ENCODE measurements at regions not wholly inside any gene's neighbourhood (a gene's known extent, or its start where the extent isn't known, plus 50 kb on each side); places are given as distances from the start of the nearest gene placed in this dataset.

DNA sequence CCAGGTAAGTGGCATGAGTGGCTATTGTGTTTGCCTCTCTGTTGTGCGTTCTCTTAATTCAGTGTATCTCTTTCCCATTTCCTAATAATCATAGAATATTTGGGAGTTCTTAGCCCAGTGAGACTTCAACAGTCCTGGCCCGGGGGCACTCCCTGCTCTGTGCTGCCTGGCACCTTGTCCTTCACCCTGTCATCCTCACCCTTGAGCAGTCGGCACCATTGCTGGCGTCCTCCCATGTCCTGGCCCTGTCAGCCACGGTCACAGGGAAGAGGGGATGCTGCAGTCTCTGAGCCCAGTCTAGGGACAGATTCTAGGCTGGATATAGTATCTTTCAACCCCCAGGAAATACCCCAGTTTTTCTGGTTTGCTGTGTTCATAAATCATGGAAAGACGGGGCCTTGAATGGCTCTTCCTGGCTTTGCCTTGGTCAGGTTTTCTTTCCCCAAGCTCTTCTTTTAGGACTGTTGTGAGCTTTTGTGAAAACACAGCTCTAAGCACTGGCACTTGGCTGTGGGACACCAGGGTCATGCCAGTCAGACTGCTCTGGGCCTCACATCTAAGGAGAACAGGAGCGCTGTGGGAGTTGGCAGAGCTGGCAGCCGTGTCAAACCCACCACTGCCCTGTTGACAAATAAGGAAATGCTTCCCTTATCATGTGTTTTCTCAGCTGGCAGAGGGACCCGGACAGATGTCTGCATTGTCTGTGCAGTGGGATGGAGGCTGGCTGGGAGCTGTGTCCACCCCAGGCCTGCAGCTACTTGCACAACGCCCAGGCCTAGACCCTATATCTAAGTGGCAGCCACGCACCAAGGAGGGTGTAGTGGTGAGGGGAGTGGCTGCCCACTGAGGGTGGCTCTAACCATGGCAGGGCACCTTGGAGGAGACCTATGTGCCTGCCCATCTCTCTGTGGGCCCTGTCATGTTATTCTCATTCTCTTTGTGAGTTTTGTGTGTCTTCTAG is 378.6 kb downstream of the ICE1 start:
- TF ChIP-seq CBX5 (IDR thresholded peaks at IDR 0.05; ENCODE audit: low read depth, low read length) (no peak), EZH2 (IDR thresholded peaks at IDR 0.05; ENCODE audit: low read depth, low read length, severe bottlenecking) (no peak), HDAC2 (IDR thresholded peaks at IDR 0.05; ENCODE audit: borderline replicate concordance in 1 of 2, low read depth in 2 of 2, low read length in 2 of 2) (no peak), RAD21 (IDR thresholded peaks at IDR 0.05 in 1 of 2, conservative IDR thresholded peaks at IDR 0.05 in 1 of 2; ENCODE audit: low read depth in 2 of 2, low read length in 2 of 2) (no peak), POLR2A (IDR thresholded peaks at IDR 0.05; ENCODE audit: control extremely low read depth in 1 of 2, low read depth in 2 of 2, low read length in 2 of 2) (no peak), SP1 (IDR thresholded peaks at IDR 0.05; ENCODE audit: low read depth, low read length) (no peak)
- TF ChIP-seq, protein P1, sequence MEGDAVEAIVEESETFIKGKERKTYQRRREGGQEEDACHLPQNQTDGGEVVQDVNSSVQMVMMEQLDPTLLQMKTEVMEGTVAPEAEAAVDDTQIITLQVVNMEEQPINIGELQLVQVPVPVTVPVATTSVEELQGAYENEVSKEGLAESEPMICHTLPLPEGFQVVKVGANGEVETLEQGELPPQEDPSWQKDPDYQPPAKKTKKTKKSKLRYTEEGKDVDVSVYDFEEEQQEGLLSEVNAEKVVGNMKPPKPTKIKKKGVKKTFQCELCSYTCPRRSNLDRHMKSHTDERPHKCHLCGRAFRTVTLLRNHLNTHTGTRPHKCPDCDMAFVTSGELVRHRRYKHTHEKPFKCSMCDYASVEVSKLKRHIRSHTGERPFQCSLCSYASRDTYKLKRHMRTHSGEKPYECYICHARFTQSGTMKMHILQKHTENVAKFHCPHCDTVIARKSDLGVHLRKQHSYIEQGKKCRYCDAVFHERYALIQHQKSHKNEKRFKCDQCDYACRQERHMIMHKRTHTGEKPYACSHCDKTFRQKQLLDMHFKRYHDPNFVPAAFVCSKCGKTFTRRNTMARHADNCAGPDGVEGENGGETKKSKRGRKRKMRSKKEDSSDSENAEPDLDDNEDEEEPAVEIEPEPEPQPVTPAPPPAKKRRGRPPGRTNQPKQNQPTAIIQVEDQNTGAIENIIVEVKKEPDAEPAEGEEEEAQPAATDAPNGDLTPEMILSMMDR (IDR thresholded peaks at IDR 0.05; ENCODE audit: control extremely low read depth in 1 of 3, insufficient read depth in 1 of 3, low read depth in 1 of 3, low read length in 3 of 3), result no peak

All from H1 (cell line).